HL-60/S4 treated with retinoic acid at 250 ng/mL for 4 days and 3 days (cell line): ENCODE measurements at regions not wholly inside any gene's neighbourhood (a gene's known extent, or its start where the extent isn't known, plus 50 kb on each side); places are given as distances from the start of the nearest gene placed in this dataset.
"Not testable (repeated sequence)": the region's sequence is repeated elsewhere in the genome, so short reads cannot be mapped to it uniquely, and the experiment has no call there.

Experiments
- in situ Hi-C: fragments of 300-500 bp; cut with MboI; formaldehyde crosslinking; loops from 2 replicates; pipeline ENCODE4 v1.7.0; 2022; ENCODE audit warnings: low sequenced_read_pairs

DNA sequence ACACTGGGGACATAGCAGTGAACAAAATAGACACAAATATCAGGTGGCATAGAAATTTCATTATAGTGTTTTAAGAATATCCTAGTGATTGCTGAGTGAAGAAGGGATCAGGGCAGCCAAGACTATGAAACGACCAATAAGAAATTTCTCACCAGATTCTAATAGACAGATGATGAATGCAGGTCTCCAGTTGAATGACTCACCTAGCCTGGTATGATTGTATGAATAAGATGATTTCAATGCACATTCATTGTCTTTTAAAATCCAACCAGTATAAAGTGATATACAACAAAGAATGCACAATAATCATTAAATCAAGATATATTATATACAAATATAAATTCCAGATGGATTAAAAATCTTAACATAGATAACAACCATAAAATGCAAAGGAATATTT is 124.5 kb upstream of the TENT5A start:
- in situ Hi-C loops, result no loop called here

DNA sequence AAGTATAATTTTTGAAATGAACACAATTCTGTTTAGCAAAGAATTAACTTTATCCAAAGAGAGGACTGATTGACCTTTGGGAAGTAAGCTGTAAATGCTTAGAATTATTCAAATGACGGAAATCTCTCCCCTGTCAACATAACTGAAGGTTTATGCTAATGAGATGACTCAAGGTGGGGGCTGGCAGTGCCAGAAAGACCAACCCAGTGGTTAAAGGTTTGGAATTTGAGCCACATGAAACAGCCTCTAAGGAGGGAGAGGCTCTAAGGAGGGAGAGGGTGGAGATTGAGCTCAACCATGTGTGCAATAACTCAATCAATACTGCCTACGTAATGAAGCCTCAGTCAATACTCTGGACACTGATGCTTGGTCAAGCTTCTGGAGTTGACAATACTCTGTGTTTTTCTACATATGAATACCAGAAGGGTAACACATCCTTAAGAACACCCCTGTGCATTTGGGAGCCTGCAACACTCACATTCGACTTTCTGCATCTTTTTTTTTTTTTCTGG is 123.4 kb upstream of the TENT5A start:
- in situ Hi-C loops, result no loop called here

DNA sequence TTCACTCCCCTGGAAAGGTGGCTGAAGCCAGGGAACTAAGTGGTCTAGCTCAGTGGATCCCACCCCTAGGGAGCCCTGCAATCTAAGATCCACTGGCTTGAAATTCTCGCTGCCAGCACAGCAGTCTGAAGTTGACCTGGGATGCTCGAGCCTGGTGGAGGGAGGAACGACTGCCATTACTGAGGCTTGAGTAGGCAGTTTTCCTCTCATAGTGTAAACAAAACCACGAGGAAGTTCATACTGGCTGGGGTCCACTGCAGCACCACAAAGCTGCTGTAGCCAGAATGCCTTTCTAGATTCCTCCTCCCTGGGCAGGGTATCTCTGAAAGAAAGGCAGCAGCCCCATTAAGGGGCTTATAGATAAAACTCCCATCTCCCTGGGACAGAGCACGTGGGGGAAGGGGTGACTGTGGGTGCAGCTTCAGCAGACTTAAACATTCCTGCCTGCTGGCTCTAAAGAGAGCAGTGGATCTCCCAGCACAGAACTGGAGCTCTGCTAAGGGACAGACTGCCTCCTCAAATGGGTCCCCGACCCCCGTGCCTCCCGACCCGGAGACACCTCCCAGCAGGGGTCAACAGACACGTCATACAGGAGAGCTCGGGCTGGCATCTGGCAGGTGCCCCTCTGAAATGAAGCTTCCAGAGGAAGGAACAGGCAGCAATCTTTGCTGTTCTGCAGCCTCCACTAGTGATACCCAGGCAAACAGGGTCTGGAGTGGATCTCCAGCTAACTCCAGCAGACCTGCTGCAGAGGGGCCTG is 117.4 kb upstream of the TENT5A start:
- in situ Hi-C loops, result not testable (repeated sequence)

DNA sequence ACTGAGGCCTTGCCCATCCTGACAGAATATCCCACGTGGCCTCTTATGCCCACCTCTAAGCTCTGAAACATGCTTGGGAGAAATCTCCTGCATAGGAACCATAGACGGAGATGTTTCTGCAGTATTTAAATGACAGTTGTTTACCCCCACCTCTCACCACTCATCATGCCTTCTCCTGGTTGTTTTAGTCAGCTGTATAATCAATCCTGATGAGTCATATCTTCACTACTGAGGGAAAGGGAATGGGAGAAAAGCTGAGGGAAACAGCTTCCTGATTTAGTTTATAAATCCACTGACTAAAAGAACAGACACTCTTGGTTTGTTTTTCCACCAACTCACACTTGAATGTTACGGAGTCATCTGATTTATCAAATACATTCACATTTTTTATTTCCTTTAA is 113.2 kb upstream of the TENT5A start:
- in situ Hi-C loops, result no loop called here

DNA sequence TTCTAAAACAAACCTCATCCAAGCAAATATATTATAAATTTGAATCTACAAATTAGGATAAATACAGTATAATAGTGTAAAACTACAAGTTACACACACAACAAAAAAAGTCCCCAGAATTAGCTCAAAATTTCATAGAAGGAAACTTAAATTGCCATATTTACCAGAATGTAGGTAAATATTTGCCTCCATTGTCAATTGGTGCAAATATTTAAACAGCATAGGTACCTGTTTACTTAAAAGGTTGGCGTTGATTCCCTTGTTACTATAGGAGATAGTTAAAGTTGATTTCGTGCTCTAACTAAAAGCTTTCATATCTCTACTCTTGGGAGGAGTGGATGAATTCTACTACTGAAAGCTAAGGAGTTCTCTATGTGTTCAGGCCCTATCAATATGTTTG is 111.6 kb upstream of the TENT5A start:
- in situ Hi-C loops, result no loop called here

DNA sequence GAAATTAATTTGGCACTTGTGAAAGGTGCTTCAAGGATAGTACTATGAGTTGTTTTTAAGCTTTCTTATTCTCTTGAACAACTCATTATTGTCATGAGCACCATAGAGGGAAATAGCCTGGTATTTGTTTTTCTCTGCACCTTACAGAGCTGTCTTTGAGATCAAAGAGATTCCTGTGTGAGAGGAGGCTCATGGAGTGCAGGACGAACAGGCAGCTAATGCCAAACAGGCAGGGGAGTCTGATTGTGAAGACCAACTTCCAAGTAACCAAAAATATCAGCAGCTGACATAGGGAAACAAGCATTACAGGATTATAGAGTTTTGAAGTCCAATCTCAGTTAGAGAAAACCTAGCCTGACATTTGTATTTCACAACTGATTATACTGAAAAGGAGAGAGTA is 110.6 kb upstream of the TENT5A start:
- in situ Hi-C loops, result no loop called here

DNA sequence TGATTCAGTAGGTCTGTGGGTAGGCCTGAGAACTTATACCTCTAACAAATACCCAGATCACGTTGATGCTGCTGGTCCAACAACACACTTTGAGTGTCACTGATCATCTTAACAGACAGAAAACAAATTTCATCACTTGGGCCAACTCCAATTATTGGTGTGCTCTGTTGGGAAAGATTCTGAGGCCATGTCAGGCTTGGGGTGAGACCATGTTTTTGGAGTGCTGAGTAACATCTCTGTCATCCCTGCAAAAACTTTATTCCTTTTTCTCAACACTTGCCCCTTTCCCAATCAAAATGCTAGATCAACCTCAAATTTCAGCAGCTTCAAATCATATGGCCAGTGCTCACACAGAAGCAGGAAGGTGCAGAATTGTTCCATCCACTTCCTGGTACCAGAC is 108.8 kb upstream of the TENT5A start:
- in situ Hi-C loops, result no loop called here

DNA sequence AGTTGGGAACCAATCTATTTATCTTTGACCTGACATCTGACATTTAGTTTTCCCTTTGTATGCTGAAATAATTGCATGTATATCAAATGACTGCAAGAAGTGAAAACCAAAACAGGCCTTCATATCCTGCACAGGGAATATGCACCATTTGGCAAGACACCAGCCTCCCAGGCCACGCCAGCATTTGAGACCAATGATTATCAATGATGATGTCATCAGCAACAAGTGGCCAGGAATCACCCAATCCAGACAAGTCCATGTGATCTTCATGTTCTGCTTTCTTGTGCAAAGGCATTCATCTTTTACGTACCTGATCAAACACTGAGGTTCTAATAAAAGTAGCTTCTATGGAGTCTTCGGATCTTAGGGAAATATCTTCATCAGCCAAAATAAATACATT is 107.4 kb upstream of the TENT5A start:
- in situ Hi-C loops, result no loop called here

DNA sequence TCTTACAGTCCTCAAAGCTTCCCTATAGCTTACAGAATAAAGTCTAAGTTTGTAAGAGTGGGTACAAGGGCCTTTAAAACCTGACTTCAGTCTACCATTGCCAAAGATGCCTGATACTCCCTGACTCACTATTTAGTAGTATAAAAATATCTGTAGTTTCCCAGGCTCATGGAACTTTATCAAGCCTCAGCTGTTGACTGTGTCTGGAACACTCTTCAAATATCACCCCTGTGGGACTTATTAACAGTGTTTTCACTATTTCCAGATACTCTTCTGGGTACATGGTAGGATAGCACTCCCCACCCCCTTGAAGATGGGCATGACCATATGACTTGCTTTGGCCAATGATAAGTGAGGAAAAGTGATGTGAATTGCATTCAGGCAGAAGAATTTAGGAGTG is 105.3 kb upstream of the TENT5A start:
- in situ Hi-C loops, result no loop called here

DNA sequence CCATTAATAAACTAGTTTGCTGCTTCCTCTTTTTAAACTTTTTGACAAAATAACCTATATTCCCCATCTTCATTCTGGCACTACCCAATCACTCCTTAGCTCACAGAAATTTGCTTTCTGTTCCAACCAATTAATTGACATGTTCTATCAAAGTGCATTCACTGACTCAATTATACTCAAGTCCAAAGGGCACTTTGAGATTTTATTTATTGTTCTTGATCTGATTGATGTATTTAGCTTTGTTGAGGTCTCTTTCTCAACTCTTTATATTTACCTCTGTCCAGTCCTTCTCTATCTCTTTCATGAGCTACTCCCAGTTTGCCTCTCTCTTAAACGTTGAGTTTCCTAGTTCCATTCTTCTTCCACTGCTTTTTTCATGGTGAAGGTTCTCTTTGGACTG is 104.4 kb upstream of the TENT5A start:
- in situ Hi-C loops, result no loop called here

DNA sequence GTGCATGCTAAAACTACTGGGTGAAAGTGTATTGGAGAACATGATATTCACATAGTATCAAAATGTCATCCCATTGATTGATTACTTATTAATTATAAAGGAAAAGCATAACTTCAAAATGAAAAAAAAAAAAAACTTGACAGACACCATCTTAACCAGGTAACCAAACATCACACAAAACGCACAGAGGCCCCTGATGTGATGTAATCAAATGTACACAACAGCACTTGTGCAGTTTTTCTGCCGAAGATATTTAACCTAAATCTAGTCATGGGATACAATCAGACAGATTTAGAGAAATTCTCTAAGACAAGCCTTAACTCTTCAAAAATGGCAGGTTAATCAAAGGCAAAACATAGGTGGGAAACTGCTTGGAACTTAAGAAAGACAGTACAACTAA is 102.0 kb upstream of the TENT5A start:
- in situ Hi-C loops, result no loop called here

DNA sequence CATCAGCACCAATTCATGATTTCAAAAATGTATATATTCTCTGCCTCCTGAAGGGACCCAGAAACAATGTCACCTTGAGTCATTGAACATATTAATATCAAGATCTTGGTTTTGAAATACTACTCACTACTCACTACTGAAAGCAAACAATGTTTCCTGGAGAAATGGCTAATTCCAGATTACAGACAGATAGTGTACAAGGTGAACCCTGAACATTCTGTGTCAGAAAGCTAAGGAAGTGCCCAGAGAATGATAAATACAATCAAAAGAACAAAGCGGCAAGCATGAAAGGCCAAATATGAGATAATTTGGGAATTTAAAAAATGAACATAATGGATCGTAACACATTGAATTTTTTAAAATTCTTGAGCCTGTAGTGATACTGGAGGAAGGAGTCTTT is 101.5 kb upstream of the TENT5A start:
- in situ Hi-C loops, result no loop called here

DNA sequence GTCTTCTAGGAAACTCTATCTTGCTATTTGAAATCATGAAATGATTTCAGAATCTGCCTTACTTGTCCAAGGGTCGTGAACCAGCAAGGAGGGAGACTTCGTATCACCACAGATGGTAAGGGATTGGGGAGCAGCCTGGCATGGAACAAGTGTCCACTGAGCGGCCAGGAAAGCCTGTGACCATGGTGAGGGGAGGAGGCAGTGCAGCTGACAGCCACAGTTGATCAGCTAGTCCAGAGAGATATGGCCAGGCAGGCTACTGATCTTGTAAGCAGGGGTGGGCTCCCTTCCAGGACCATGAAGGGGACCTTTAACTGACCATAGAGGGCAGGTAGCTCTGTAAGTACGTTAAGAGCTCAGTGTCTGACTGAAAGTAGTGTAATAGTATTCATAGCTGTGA is 96.8 kb upstream of the TENT5A start:
- in situ Hi-C loops, result no loop called here

DNA sequence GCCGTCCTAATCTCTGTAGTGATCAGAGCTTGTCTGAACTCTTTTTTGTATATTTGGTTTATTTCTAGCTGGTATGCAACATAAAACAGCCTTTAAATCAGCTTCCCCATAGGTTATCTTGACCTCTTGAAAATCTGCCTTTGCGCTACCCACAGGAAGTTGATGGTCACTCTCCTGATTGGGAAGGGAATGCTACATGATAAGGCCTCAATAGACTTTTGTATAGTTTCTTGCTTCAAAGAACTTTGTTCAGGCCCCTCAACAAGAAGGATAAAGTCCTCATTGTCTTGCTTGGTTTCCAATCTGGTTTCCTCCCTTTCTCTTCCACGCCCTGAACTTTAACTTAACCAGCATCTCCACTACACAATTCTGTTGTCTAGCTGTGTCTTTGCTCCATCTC is 95.4 kb upstream of the TENT5A start:
- in situ Hi-C loops, result no loop called here

DNA sequence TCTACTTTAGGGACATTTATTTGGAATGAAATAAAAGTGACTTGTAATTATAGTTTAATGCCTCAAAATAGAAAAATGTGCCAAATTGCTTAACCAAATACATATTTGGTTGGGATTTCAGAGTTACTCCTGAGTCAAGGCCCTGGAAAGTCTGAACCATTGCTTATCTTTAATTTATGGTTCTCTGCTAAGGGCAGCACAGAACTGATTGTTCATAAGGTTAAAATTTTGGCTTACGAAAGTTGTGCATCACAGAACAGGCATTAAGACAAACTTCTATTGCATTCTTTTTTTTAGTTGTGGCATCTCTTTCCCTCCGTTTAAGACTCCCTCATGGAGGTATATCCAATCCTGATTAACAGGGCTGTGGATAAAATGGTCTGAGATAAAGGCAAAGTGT is 92.2 kb upstream of the TENT5A start:
- in situ Hi-C loops, result no loop called here

DNA sequence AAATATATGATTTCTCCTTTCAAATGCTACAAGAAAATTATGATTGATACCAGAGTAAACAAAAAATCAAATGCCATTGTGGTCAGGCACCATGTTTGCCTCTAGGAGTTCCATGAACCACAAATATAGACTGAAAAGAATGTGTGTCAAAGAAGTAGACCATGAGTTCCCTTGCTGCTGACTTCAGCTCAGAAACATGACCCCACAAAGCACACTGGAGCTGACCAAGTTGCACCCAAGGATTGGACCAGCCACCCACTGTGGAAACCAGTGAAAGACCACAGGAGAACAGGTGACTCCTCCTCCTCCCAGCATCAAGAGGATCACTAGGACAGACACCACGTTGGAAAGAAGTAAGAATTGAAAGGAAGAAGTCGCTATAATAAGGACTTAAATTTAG is 90.8 kb upstream of the TENT5A start:
- in situ Hi-C loops, result no loop called here

DNA sequence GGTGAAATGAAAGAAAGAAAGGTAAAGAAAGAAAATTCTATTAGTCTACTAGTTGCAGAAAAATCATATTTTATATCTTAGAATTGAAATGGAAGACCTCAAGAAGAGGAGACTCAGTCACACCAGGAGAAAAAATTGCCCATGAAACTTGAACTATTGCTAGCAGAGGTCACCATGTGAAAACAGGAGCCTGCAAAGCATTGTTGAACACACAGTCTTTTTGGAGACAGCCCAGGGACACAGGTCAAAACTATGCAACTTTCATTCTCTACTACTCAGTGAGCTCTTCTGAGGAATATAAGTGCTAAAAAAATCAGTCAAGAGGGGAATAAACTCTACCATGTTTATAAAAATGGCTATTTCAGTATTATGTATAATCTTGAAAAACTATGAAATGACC is 89.8 kb upstream of the TENT5A start:
- in situ Hi-C loops, result no loop called here

DNA sequence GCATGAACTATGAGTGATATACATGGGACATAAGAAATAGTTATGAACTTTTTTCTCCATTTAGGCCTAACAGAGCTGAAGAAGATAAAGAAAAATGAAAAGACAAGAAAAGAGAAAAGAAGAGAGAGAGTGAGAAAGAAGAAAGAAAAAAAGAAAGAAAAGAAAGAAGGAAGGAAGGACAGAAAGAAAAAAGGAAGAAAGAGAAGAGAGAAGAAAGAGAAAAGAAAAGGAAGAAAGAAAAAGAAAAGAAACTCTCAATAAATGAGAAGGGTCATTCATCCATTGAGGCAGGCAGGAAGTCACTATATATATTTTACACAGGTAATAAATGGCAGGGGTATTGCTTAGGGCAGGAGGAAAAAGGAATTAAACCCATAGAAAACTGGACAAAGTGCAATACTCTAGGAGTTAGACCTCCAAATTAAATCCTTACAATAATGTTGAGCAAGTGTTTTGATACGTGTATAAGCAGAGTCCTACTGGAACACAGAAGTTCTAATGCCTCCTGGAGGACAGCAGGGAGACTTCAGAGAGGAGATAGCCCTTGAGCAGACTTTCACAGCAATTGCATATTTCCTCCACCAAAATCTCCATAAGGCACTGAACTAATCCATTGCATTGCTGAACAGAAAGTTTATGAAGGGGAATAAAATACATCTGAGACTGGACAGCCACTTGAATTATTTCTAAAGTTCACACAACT is 86.4 kb upstream of the TENT5A start:
- in situ Hi-C loops, result no loop called here

DNA sequence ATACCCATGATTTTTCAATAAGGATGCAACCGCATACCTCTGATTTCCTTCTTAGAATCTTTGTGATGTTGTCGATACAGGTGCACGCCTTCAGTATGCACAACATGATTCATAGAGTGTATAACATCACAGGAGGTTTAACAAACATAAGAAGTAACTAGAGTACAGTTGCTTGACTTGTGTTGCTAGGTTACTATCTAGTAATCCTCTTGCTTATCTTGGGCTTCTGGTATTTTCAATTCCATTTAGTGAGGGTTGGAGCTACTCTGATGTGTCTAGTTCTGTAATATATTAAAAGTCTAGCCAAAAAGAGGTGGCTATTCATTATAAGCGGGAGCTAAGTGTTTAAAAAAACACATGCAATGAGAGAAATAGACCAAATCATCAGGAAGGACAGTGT is 85.5 kb upstream of the TENT5A start:
- in situ Hi-C loops, result no loop called here

DNA sequence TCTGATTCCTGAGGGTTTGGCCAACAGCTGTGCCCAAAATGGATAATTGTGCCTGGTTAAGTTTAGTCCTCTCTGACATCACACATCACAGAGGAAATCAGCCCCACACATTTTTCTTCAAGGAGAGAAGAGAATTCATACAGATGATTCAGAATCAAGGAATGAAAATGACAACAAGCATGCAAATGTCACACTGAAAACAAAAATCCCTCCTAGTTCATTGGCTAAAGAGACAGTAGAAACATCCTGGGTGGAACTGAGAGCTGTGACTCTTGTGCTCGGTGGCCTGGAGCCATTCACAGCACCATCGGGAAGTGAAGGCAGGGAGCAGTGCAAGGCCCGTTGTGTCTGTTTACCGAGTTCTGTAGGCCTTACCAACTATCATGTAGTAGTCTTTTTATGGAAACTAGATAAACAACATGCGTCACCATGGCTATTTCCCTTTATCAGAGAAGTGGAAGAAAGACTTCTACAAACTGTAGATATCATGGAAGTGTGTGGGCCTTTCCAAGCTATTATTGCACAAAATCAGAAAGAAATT is 81.7 kb upstream of the TENT5A start:
- in situ Hi-C loops, result no loop called here

DNA sequence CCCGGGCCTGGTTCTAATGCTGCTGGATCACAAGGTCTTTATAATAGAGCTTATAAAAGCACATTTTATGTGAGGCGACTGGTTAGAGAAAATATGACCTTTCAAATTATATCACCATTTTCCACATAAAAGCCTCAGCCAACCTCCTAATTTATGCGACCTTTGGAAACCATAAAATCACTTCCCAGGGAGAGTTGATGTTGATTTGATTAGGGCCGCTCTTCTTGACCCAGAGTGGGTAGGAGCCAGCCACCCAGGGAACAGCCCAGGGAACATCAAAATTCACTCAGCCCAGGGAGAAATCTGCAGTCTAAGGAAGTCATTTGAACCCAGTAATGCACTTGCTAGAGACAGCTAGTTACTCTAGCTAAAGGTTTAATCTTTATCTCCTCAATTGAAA is 79.8 kb upstream of the TENT5A start:
- in situ Hi-C loops, result no loop called here

DNA sequence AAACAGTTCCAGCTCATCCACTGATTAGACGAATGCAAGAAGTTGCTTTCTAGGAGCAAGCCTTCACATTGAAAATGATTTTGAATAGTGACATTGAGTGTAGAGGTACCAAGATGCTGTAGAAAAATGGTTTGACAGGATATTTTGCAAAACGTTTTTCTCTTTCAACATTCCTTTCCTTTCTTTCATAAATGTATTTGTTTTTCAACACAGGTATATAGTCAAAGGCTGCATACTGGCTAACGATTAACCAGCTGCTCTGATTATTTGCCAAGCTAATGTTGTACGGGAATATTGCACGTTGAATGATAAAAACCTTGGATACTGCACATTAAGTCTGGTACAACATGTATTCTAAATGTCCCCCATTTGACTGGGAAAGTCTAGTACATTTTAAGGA is 78.8 kb upstream of the TENT5A start:
- in situ Hi-C loops, result no loop called here
